SK-N-SH (cell line): ENCODE measurements at regions not wholly inside any gene's neighbourhood (a gene's known extent, or its start where the extent isn't known, plus 50 kb on each side); places are given as distances from the start of the nearest gene placed in this dataset.

Source experiments
- CTCF ChIA-PET: fragments of 300-600, 350-600 bp; formaldehyde crosslinking; extraction: SDS; loops from one replicate; lab custom pipeline; 2021; lab: Yijun Ruan, JAX
- POLR2A ChIA-PET: fragments of 350-600 bp; sonication (Branson Sonifier 250); formaldehyde crosslinking; extraction: SDS; loops from one replicate; lab custom pipeline; 2020; ENCODE audit warnings: antibody characterized with exemption, inconsistent platforms; lab: Yijun Ruan, JAX
- DNase-seq: peaks from one replicate; pipeline ENCODE4 v3.0.0; 2012
- H2AFZ ChIP-seq: fragments of 200-600 bp; sonication (generic); 2 replicates; pipeline ENCODE4 v1.8.1; 2016; ENCODE audit warnings: antibody characterized with exemption, mild to moderate bottlenecking, low read depth
- H3F3A ChIP-seq: fragments of 200-600 bp; sonication (generic); replicated peaks from 2 replicates; pipeline ENCODE3; 2016; ENCODE audit warnings: antibody characterized with exemption, mild to moderate bottlenecking; ENCODE audit not compliant: insufficient read depth
- H3K27ac ChIP-seq, 2 experiments: fragments of 200-500 bp in 1 of 2; fragments of 200-600 bp in 1 of 2; sonication (Bioruptor generic) in 1 of 2; sonication (generic), shearing (Covaris generic) in 1 of 2; 2 replicates each; pipeline versions ENCODE4 v1.5.1 to v1.6.1; 2014 to 2016; ENCODE audit warnings: low read depth in 2 of 2, inconsistent platforms in 1 of 2, low read length in 1 of 2, mild to moderate bottlenecking in 1 of 2, mixed read lengths in 1 of 2
- H3K27me3 ChIP-seq: fragments of 200-600 bp; sonication (generic), shearing (Covaris generic); 2 replicates; pipeline ENCODE4 v1.6.1; 2016; ENCODE audit warnings: mixed run types; ENCODE audit not compliant: insufficient read depth
- H3K36me3 ChIP-seq, 2 experiments: fragments of 200-500 bp in 1 of 2; fragments of 200-600 bp in 1 of 2; sonication (Bioruptor generic) in 1 of 2; sonication (generic) in 1 of 2; replicated peaks in 1 of 2; 2 replicates each; pipeline versions ENCODE3 to v1.5.1; 2014 to 2016; ENCODE audit warnings: low read length in 1 of 2, mild to moderate bottlenecking in 1 of 2; ENCODE audit not compliant: insufficient read depth in 2 of 2, control insufficient read depth in 1 of 2
- H3K4me1 ChIP-seq, 2 experiments: fragments of 200-500 bp in 1 of 2; fragments of 200-600 bp in 1 of 2; sonication (Bioruptor generic) in 1 of 2; sonication (generic), shearing (Covaris generic) in 1 of 2; 2 replicates each; pipeline versions ENCODE4 v1.5.1 to v1.6.1; 2014 to 2016; ENCODE audit warnings: low read depth in 1 of 2, low read length in 1 of 2, mixed run types in 1 of 2; ENCODE audit not compliant: insufficient read depth in 2 of 2, control insufficient read depth in 1 of 2
- H3K4me2 ChIP-seq: fragments of 200-600 bp; sonication (generic), shearing (Covaris generic); 2 replicates; pipeline ENCODE4 v1.6.1; 2017; ENCODE audit warnings: mixed run types
- H3K4me3 ChIP-seq, 2 experiments: fragments of 200-500 bp in 1 of 2; fragments of 200-600 bp in 1 of 2; sonication (Bioruptor generic) in 1 of 2; sonication (generic), shearing (Covaris generic) in 1 of 2; 2 replicates each; pipeline versions ENCODE4 v1.5.1 to v1.8.1; 2014 to 2016; ENCODE audit warnings: low read depth in 2 of 2, inconsistent platforms in 1 of 2, low read length in 1 of 2, mild to moderate bottlenecking in 1 of 2, mixed read lengths in 1 of 2, moderate library complexity in 1 of 2
- H3K79me2 ChIP-seq: fragments of 200-600 bp; sonication (generic); 2 replicates; pipeline ENCODE4 v1.8.1; 2017; ENCODE audit warnings: mild to moderate bottlenecking; ENCODE audit not compliant: insufficient read depth
- H3K9ac ChIP-seq: fragments of 200-600 bp; sonication (generic); 2 replicates; pipeline ENCODE4 v1.6.1; 2017; ENCODE audit warnings: mixed run types
- H3K9me2 ChIP-seq: fragments of 200-600 bp; sonication (generic); 2 replicates; pipeline ENCODE4 v1.6.1; 2017; ENCODE audit warnings: mixed run types
- H3K9me3 ChIP-seq: fragments of 200-600 bp; sonication (generic); 2 replicates; pipeline ENCODE4 v1.6.1; 2017; ENCODE audit warnings: mixed run types, mild to moderate bottlenecking, moderate library complexity
- H4K20me1 ChIP-seq: fragments of 200-600 bp; sonication (generic); 2 replicates; pipeline ENCODE4 v1.6.1; 2017; ENCODE audit warnings: mild to moderate bottlenecking, mixed run types; ENCODE audit not compliant: insufficient read depth
- CTCF ChIP-seq: fragments of 200-600 bp; sonication (generic); IDR thresholded peaks from 2 replicates; pipeline ENCODE4 v1.6.1; 2017; ENCODE audit warnings: antibody characterized with exemption, mild to moderate bottlenecking, moderate library complexity
- EP300 ChIP-seq, 2 experiments: IDR thresholded peaks; 2 replicates each; pipeline versions ENCODE4 v1.4.0 to v1.6.1; 2012; ENCODE audit warnings: borderline replicate concordance in 1 of 2, low read depth in 1 of 2, low read length in 1 of 2
- FOSL2 ChIP-seq: IDR thresholded peaks from 2 replicates; pipeline ENCODE4 v1.4.0; 2012; ENCODE audit warnings: low read depth, mild to moderate bottlenecking, moderate library complexity, borderline replicate concordance
- FOXJ3 ChIP-seq: sonication (generic); formaldehyde crosslinking; IDR thresholded peaks from 2 replicates; pipeline ENCODE4 v1.5.1; 2020; ENCODE audit warnings: mild to moderate bottlenecking, missing genetic modification reagents
- GATA2 ChIP-seq: sonication (generic); formaldehyde crosslinking; IDR thresholded peaks from 2 replicates; pipeline ENCODE4 v1.5.0; 2020; ENCODE audit warnings: mild to moderate bottlenecking, missing genetic modification reagents
- JUND ChIP-seq: IDR thresholded peaks from 2 replicates; pipeline ENCODE4 v1.4.0; 2012
- MAX ChIP-seq: IDR thresholded peaks from 2 replicates; pipeline ENCODE4 v1.4.0; 2012; ENCODE audit warnings: low read depth
- MEF2A ChIP-seq: IDR thresholded peaks from 2 replicates; pipeline ENCODE4 v1.4.0; 2012; ENCODE audit warnings: low read depth, borderline replicate concordance
- POLR2AphosphoS5 ChIP-seq: IDR thresholded peaks from 2 replicates; pipeline ENCODE4 v1.6.1; 2012; ENCODE audit warnings: low read depth, low read length
- RAD21 ChIP-seq: IDR thresholded peaks from 2 replicates; pipeline ENCODE4 v1.6.1; 2012; ENCODE audit warnings: mild to moderate bottlenecking, low read length
- RCOR1 ChIP-seq: fragments of 150-350 bp; IDR thresholded peaks from 2 replicates; pipeline ENCODE4 v1.6.1; 2017; ENCODE audit warnings: antibody characterized with exemption, low read length
- REST ChIP-seq: IDR thresholded peaks from 2 replicates; pipeline ENCODE4 v1.6.1; 2012; ENCODE audit warnings: mild to moderate bottlenecking, low read depth, low read length, moderate library complexity
- USF1 ChIP-seq: IDR thresholded peaks from 2 replicates; pipeline ENCODE4 v1.4.0; 2012; ENCODE audit warnings: low read depth, borderline replicate concordance
- WGBS: methylation state at CpG from one replicate; pipeline ENCODE4 v1.1.6; 2017; ENCODE audit warnings: low lambda C conversion rate; 5-methylcytosine and 5-hydroxymethylcytosine counted together

GRCh38 chrX:35670889-35671288 lies 127.3 kb upstream of the MAGEB16 start:
- Histone ChIP-seq H3K9me2 (no peaks in the 10 kb centered on the region), H3K9me3 (no peaks in the 10 kb centered on the region), H4K20me1 (no peaks in the 10 kb centered on the region), H3K79me2 (no peaks in the 10 kb centered on the region), H3F3A (no peaks in the 10 kb centered on the region), H3K27me3 (no peaks in the 10 kb centered on the region), H3K4me1 (no peaks in the 10 kb centered on the region), H3K36me3 (no peaks in the 10 kb centered on the region), H2AFZ (no peak overlapping the region), H3K27ac (no peak overlapping the region), H3K9ac (no peak overlapping the region), H3K4me2 (no peak overlapping the region), H3K4me3 (no peak overlapping the region)
- TF ChIP-seq JUND (no peak), FOXJ3 (CRISPR knock-in tag) (no peak), CTCF (no peak)
- CTCF ChIA-PET: no interaction called here
- 8% methylated on average over 5 of the region's 5 CpGs for WGBS
- no peak for DNase-seq
- POLR2A ChIA-PET: no interaction called here

- no peak overlapping the region for H3K4me3 ChIP-seq
- H2AFZ ChIP-seq: no peak overlapping the region
- H3K9me3 ChIP-seq: no peaks in the 10 kb centered on the region
- ChIA-PET CTCF (interaction anchor here (0.6 kb wide), 1 partner anchor 91 kb away, joined by 3 read pairs; no protein-coding TSS in a partner anchor), POLR2A (no interaction called here)
- DNase-seq: no peak
- no peaks in the 10 kb centered on the region for H3K79me2 ChIP-seq
- 3% methylated on average over 2 of the region's 2 CpGs for WGBS
- H3K27me3 ChIP-seq: no peaks in the 10 kb centered on the region
- H3K9ac ChIP-seq: no peak overlapping the region
- no peaks in the 10 kb centered on the region for H3F3A ChIP-seq
- no peak overlapping the region for H3K4me2 ChIP-seq
- no peaks in the 10 kb centered on the region for H3K36me3 ChIP-seq
- H4K20me1 ChIP-seq: no peaks in the 10 kb centered on the region
- H3K9me2 ChIP-seq: no peaks in the 10 kb centered on the region
- H3K27ac ChIP-seq: no peak overlapping the region
- no peak for TF ChIP-seq MAX
- H3K4me1 ChIP-seq: no peaks in the 10 kb centered on the region
Observed at GRCh38 chrX:35675151-35675550, 123.0 kb upstream of the MAGEB16 start.

GRCh38 chrX:35680940-35681346 lies 117.2 kb upstream of the MAGEB16 start:
- ChIA-PET CTCF (no interaction called here), POLR2A (no interaction called here)
- no peaks in the 10 kb centered on the region for H3K36me3 ChIP-seq
- H3K79me2 ChIP-seq: no peaks in the 10 kb centered on the region
- no peaks in the 10 kb centered on the region for H3F3A ChIP-seq
- H3K4me2 ChIP-seq: no peak overlapping the region
- H2AFZ ChIP-seq: no peak overlapping the region
- no peak overlapping the region for H3K27ac ChIP-seq
- H3K4me1 ChIP-seq: no peaks in the 10 kb centered on the region
- no peak overlapping the region for H3K9ac ChIP-seq
- no peaks in the 10 kb centered on the region for H3K9me2 ChIP-seq
- no peaks in the 10 kb centered on the region for H4K20me1 ChIP-seq
- H3K9me3 ChIP-seq: no peaks in the 10 kb centered on the region
- H3K4me3 ChIP-seq: no peak overlapping the region
- DNase-seq: no peak
- WGBS: 17% methylated on average over 3 of the region's 3 CpGs
- no peaks in the 10 kb centered on the region for H3K27me3 ChIP-seq
- TF ChIP-seq EP300 (IDR thresholded peaks at IDR 0.05; ENCODE audit: borderline replicate concordance in 1 of 2, low read depth in 1 of 2, low read length in 1 of 2) (no peak), RCOR1 (no peak), POLR2AphosphoS5 (no peak), FOSL2 (no peak), MEF2A (no peak), USF1 (no peak), MAX (no peak), REST (no peak), RAD21 (no peak), CTCF (no peak), GATA2 (CRISPR knock-in tag) (no peak)
